DOHH2 (cell line): ENCODE measurements at regions not wholly inside any gene's neighbourhood (a gene's known extent, or its start where the extent isn't known, plus 50 kb on each side); places are given as distances from the start of the nearest gene placed in this dataset.
"Not testable (repeated sequence)": the region's sequence is repeated elsewhere in the genome, so short reads cannot be mapped to it uniquely, and the experiment has no call there.

ENCODE experiments used
- CTCF ChIP-seq: fragments of 200-600 bp; sonication (generic); IDR thresholded peaks from one replicate; pipeline ENCODE4 v1.5.1; 2014; ENCODE audit warnings: antibody characterized with exemption, mild to moderate bottlenecking, low read depth, low read length; ENCODE audit not compliant: poor library complexity, severe bottlenecking
- EZH2phosphoT487 ChIP-seq: fragments of 200-600 bp; sonication (generic); IDR thresholded peaks from 2 replicates; pipeline ENCODE4 v1.6.1; 2017; ENCODE audit warnings: borderline replicate concordance, mild to moderate bottlenecking, antibody characterized with exemption, low read length, moderate library complexity, mixed read lengths

DNA sequence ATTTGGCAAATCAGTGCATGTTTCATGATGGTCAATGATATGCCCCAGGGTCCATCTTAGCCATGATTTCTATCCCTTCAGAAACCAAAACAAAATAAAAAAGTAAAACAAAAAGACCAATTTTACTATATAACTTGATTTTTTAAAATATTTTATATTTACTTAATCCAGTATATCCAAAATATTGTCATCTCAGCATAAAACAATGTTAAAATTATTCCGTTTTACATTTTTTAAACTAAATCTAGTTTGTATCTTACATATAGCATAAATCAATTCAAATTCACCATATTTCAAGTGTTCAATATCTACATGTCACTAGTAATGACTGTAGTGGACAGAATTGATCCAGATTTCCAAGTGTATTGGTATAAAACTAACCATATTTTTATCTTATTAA is 277.7 kb upstream of the ZNF322 start:
- TF ChIP-seq EZH2phosphoT487, CTCF: not testable (repeated sequence)
